ENCODE measurements at regions not wholly inside any gene's neighbourhood (a gene's known extent, or its start where the extent isn't known, plus 50 kb on each side); places are given as distances from the start of the nearest gene placed in this dataset.
"Not testable (repeated sequence)": the region's sequence is repeated elsewhere in the genome, so short reads cannot be mapped to it uniquely, and the experiment has no call there.

- Histone ChIP-seq H3K27ac (no peak overlapping the region), H3K9me3 (ENCODE audit: low read depth) (no peaks in the 10 kb centered on the region), H4K20me1 (ENCODE audit: low read depth) (no peaks in the 10 kb centered on the region), H3K27me3 (no peaks in the 10 kb centered on the region), H3K36me3 (no peaks in the 10 kb centered on the region), H3K9ac (no peak overlapping the region), H3K4me3 (no peak overlapping the region), H3K79me2 (ENCODE audit: low read depth) (no peaks in the 10 kb centered on the region), H3K4me1 (no peaks in the 10 kb centered on the region), H3K4me2 (no peak overlapping the region), H2AFZ (replicated peaks) (no peak overlapping the region), H3F3A (ENCODE audit: low read depth) (no peaks in the 10 kb centered on the region)
- Mint-ChIP-seq H3K36me3 (no peaks in the 10 kb centered on the region), H3K4me3 (no peak overlapping the region), H3K27ac (no peak overlapping the region), H3K9me3 (no peaks in the 10 kb centered on the region), H3K4me1 (peaks cover 4% of the 10 kb centered on the region), H3K27me3 (ENCODE audit: insufficient read depth, low read depth) (peaks cover 2% of the 10 kb centered on the region)
- TF ChIP-seq CTCF (IDR thresholded peaks at IDR 0.05) (no peak), EZH2 (IDR thresholded peaks at IDR 0.05) (no peak), EZH2phosphoT487 (IDR thresholded peaks at IDR 0.05) (no peak)
- peak; percentile 7 for DNase-seq (ENCODE audit: low spot score)
These were observed 717.6 kb downstream of the TDRD15 start for GRCh38 chr2:21841341-21841740.

GRCh38 chr2:21850367-21850766 is 726.6 kb downstream of the TDRD15 start:
- not testable (repeated sequence) for H3K4me2 ChIP-seq; H3F3A ChIP-seq (ENCODE audit: low read depth); H3K9me3 Mint-ChIP-seq; DNase-seq (ENCODE audit: low spot score); H3K9ac ChIP-seq; H3K27me3 ChIP-seq; H3K27ac Mint-ChIP-seq; H3K27me3 Mint-ChIP-seq (ENCODE audit: insufficient read depth, low read depth); H3K79me2 ChIP-seq (ENCODE audit: low read depth); H3K36me3 Mint-ChIP-seq; H3K4me1 Mint-ChIP-seq; H4K20me1 ChIP-seq (ENCODE audit: low read depth); H3K9me3 ChIP-seq (ENCODE audit: low read depth); H2AFZ ChIP-seq (replicated peaks); H3K27ac ChIP-seq; H3K4me3 ChIP-seq; H3K4me1 ChIP-seq; H3K4me3 Mint-ChIP-seq; H3K36me3 ChIP-seq

GRCh38 chr2:21854938-21855337 is 731.2 kb downstream of the TDRD15 start:
- H3K79me2 ChIP-seq (ENCODE audit: low read depth) = no peaks in the 10 kb centered on the region
- TF ChIP-seq CTCF (IDR thresholded peaks at IDR 0.05) (no peak), EZH2phosphoT487 (IDR thresholded peaks at IDR 0.05) (no peak), EZH2 (IDR thresholded peaks at IDR 0.05) (no peak)
- H3F3A ChIP-seq (ENCODE audit: low read depth) = no peaks in the 10 kb centered on the region
- DNase-seq (ENCODE audit: low spot score) = no peak
- H3K4me1 ChIP-seq = no peaks in the 10 kb centered on the region
- no peak overlapping the region for H3K27ac ChIP-seq
- H3K27me3 ChIP-seq = no peaks in the 10 kb centered on the region
- no peak overlapping the region for H3K9ac ChIP-seq
- Mint-ChIP-seq H3K4me3 (no peak overlapping the region), H3K9me3 (no peaks in the 10 kb centered on the region), H3K36me3 (no peaks in the 10 kb centered on the region), H3K27ac (no peak overlapping the region), H3K4me1 (peaks cover 8% of the 10 kb centered on the region), H3K27me3 (ENCODE audit: insufficient read depth, low read depth) (peaks cover 3% of the 10 kb centered on the region)
- H2AFZ ChIP-seq (replicated peaks) = no peak overlapping the region
- H3K36me3 ChIP-seq = no peaks in the 10 kb centered on the region
- no peaks in the 10 kb centered on the region for H4K20me1 ChIP-seq (ENCODE audit: low read depth)
- H3K9me3 ChIP-seq (ENCODE audit: low read depth) = no peaks in the 10 kb centered on the region
- H3K4me3 ChIP-seq = no peak overlapping the region
- H3K4me2 ChIP-seq = no peak overlapping the region

- H3K27ac ChIP-seq = no peak overlapping the region
- no peaks in the 10 kb centered on the region for H4K20me1 ChIP-seq (ENCODE audit: low read depth)
- no peak overlapping the region for H3K9ac ChIP-seq
- TF ChIP-seq EZH2 (IDR thresholded peaks at IDR 0.05) (no peak), EZH2phosphoT487 (IDR thresholded peaks at IDR 0.05) (no peak), CTCF (IDR thresholded peaks at IDR 0.05) (no peak)
- no peaks in the 10 kb centered on the region for H3K4me1 ChIP-seq
- no peaks in the 10 kb centered on the region for H3K9me3 ChIP-seq (ENCODE audit: low read depth)
- no peaks in the 10 kb centered on the region for H3K27me3 ChIP-seq
- H3K36me3 ChIP-seq = no peaks in the 10 kb centered on the region
- DNase-seq (ENCODE audit: low spot score) = no peak
- no peaks in the 10 kb centered on the region for H3K36me3 Mint-ChIP-seq
- H3K4me3 ChIP-seq = no peak overlapping the region
- H3K4me3 Mint-ChIP-seq = no peak overlapping the region
- peaks cover 3% of the 10 kb centered on the region for H3K27me3 Mint-ChIP-seq (ENCODE audit: insufficient read depth, low read depth)
- no peak overlapping the region for H2AFZ ChIP-seq (replicated peaks)
- H3K4me2 ChIP-seq = no peak overlapping the region
- H3K79me2 ChIP-seq (ENCODE audit: low read depth) = no peaks in the 10 kb centered on the region
- H3K27ac Mint-ChIP-seq = no peak overlapping the region
- H3K9me3 Mint-ChIP-seq = no peaks in the 10 kb centered on the region
- no peaks in the 10 kb centered on the region for H3F3A ChIP-seq (ENCODE audit: low read depth)
- peaks cover 8% of the 10 kb centered on the region for H3K4me1 Mint-ChIP-seq
These were observed 732.9 kb downstream of the TDRD15 start for GRCh38 chr2:21856708-21857107.
